ENCODE measurements at regions not wholly inside any gene's neighbourhood (a gene's known extent, or its start where the extent isn't known, plus 50 kb on each side); places are given as distances from the start of the nearest gene placed in this dataset.
"Not testable (repeated sequence)": the region's sequence is repeated elsewhere in the genome, so short reads cannot be mapped to it uniquely, and the experiment has no call there.

GRCh38 chr6:139475646-139476045 is 101.2 kb upstream of the CITED2 start:
- no peak for DNase-seq

DNA sequence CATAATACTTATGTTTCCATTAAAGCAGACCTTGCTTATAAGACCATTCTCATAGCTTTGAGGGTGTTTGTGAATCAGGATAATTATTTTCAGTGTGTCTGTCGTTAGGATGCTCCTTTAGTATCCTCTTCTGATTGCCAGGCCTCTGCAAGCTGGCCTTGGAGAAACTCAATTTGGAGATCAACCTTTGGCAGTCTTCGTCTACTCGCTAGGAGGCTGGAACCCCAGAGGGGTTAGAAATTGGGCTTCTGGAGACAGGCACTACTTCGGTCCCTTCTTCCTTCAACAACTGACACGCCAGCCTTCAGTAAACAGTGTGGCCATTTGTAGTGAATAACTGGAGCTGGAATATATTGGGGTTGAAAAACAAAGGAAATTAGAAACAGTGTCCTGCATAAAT is 100.8 kb upstream of the CITED2 start:
- no peak for DNase-seq

DNA sequence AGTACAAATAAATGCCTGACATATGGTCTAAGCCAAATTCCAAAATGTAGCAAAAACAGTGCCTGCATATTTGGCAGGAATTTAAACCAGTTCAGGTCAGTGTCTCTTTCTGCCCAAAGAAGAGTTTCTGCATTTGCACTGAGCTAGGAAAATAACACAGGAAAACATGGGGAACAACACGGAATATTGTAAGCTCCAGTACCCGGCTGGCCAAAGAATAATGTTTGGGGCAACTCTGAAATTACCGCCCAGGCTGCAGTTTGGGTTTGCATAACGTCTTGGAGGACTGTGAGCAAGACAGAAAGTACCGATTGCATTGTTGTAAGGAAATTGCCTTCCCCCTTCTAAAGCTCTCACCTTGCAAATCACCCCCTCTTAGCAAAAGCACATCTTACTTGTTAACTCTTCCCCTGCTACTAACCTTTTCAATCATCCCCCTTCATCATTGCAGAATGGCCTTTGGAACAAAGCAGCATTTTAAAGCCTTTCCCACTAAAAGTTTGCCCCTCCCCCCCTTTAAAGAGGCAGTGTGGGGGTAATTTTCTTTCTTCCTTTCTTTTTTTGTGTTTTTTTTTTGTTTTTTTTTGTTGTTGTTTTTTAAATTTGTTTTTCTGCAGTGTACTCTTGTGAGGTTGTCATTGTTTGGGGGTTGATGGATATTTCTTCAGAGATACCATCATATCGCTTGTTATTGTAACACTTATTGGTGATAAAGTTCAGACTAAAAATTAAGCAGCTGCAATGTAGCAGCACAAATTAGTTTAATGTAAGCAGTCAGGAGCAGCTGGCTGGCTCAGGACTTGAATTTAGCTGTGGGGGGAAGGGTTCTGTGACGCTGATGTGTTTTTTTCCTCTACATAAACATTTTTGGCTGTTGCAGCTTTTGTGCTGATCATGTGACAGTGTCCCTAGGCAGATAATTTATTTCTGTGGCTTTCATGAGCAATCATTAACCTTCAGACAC is 100.0 kb upstream of the CITED2 start:
- peak; percentile 83 for DNase-seq

- no peak for DNase-seq
These were observed 99.3 kb upstream of the CITED2 start for GRCh38 chr6:139473731-139474130.

- DNase-seq: no peak
These were observed 98.8 kb upstream of the CITED2 start for GRCh38 chr6:139473231-139473701.

GRCh38 chr6:139472351-139473015 is 98.0 kb upstream of the CITED2 start:
- no peak for DNase-seq

DNA sequence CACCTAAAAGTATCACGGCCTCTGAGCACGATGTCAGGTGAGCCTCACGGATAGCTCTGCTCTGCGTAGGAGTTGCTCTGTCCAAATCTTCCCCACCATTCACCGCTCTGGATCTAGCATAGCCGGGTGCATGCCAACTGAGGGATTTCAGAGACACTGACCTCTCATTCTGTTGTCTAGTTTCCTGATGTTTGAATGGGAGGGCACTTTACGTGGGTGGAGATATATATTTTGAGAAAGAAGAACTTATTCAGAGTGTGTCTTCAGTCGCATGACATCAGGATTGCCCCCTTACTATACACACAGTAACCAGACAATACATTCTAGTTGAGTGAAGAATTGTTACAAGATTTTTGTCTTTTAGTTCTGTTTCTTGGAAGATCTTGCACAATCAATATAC is 96.5 kb upstream of the CITED2 start:
- no peak for DNase-seq

- no peak for DNase-seq
These were observed 93.9 kb upstream of the CITED2 start for GRCh38 chr6:139468178-139468819.

DNA sequence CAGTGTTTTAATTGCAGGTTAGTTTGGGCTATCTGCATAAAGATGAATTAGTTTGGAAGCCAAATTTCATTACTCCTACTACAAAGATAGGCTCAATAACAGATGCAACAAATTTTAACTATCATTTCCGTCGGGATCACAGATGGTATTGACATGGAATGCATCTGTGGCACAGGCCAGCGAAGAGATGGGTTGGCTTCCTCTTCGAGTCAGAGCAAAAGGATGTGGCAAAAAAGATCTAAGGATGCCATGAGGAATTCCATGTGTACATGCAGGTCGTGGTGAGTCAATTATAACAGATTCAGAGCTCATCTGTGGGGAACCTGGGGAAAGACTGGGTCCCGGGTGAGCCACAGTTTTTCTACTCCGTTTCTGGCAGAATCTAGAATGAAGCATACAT is 83.0 kb upstream of the CITED2 start:
- no peak for DNase-seq

DNA sequence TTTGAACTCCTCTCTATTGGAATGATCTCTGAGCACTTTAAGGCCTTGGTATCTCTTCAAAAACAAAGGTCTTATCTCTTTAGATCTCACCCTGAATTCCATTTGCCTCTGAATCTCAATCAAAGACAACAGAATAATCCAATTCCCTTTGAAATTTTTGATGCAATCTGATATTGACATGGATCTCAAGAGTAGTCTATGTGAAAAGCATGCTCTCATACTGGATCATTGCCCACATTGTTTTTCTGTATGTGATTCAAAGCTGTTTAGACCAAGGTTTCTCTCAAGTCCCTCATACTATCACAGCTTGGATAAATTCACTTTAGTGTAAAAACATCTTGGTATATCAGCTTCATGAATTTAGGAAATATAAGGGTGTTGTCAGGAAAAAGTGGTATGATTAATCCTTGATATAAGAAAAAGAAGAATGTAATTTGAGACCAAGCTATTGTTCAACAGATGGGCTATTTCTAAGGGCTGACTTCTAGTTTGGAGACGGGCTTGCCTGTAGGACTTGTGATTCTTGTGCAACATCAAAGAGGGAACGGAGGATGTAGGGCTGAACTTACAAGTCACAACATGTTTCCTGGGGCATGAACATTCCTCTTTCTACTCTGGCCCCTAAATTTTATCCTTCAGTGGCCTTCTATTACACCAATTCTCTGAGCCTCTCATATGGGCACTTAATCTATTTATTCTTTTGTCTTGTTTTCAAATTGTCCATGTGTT is 77.9 kb upstream of the CITED2 start:
- no peak for DNase-seq

GRCh38 chr6:139449611-139450000 is 75.2 kb upstream of the CITED2 start:
- no peak for DNase-seq

DNA sequence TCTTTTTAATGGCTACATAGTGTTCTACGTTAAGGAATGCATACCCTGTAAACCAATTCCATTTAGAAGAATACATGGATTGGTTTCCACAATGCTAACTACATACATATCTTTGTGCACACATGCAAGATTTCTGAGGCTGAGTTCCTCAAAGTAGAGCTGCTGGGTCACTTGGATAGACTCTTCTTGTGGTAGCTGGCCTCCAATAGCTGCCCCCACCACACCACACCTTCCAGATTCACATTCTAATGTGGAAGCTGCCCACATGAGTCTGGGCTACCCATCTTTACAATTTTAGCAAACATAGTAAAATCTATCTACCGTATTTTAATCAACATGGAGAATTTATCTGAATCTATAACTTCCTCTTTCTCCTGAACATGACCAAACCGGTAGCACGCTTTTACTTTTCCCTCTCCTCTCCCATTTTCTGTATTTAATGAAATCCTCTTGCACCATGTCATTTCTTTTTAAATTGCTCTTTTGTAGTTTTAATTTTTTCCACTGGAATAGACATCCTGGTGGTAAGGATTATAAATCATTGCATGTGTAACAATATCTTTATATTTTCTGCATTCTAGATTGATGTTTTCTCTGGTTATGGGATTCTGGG is 74.7 kb upstream of the CITED2 start:
- DNase-seq: no peak

- no peak for DNase-seq
These were observed 73.7 kb upstream of the CITED2 start for GRCh38 chr6:139448051-139448649.

GRCh38 chr6:139447656-139447975 is 73.2 kb upstream of the CITED2 start:
- no peak for DNase-seq

GRCh38 chr6:139446768-139447655 is 72.6 kb upstream of the CITED2 start:
- peak; percentile 48 for DNase-seq

DNA sequence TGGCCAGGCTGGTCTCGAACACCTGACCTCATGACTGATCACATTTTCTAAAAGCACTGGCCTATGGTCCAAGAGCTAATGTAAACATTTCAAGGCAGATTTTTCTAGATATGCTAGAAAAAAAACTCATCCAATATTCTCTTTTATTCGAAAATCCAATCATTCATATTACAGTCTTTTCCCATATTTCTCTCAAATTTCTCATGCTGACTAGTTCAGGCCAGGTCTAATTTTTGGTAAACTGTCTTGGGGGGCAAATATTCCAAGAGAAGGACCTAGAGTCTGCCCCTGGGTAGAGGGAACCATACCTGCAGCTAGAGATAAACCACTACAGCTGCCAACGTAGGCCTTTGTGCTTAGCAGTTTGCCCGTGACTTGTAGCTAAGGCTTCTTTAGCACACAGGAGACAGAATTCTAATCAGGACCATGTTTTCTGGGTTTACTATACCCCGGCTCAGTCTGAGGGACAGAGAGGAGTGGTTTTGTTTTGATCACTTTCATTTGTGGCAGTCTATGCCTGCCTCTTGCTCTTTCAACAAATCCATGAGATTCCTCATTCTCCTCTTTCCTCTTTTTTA is 71.8 kb upstream of the CITED2 start:
- no peak for DNase-seq

DNA sequence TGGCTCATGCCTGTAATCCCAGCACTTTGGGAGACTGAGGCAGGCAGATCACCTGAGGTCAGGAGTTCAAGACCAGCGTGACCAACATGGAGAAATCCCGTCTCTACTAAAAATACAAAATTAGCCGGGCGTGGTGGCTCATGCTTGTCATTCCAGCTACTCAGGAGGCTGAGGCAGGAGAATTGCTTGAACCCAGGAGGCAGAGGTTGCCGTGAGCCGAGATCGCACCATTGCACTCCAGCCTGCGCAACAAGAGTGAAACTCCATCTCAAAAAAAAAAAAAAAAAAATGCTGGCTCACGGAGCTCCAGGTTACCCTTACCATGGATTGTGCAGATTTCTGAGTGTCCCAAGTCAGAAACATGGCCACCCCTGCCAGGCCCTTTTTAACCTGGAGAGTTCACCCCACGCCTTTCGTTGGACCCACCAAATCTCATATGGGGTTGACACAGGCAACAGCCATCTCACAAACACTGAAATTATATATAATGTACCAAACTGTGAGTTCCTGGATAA is 69.9 kb upstream of the CITED2 start:
- not testable (repeated sequence) for DNase-seq

DNA sequence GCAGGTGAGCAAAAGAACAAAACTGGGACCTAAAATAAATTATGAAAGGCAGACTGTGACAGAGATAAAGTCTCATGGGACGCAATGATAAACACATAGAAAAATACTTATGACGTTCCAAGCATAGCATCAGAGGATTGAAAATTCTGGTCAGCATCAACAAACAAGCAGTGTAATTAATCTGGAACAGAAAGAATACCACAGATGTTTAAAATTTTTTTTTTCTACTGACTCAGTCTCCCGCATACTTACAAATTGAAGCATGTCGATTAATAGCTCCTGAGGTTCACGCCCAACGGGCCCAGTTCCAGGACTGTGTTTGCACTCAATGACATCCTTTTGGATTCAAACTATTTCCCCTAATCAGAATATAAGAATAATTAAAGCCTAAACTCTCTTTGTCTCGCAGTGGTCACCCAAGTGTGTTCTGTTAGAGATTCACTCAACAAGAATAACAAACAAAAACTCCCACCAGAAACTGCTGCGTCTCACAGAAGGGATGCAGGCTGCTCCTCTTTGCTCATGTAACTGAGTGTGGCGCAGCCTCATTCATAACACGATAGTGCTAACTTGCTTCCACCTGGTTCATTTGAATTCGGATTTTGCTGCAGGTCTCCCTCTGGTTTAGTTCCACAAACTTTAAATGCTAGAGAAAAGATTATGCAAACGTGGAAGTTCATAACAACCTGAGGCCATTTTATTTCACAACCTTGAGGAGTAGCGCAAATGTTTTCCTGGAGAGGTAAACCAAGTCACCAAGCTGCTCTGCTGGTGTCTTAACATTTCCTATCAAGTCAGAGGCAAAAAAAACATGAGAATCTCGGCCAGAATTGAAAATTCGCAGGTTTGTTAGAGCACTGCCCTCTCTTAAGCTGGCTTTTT is 69.0 kb upstream of the CITED2 start:
- no peak for DNase-seq
